Heart right ventricle (tissue), 16 donors: ENCODE measurements at regions not wholly inside any gene's neighbourhood (a gene's known extent, or its start where the extent isn't known, plus 50 kb on each side); places are given as distances from the start of the nearest gene placed in this dataset.

Experiments used
- ATAC-seq, 8 donors: fragments of 200-7000 bp; cut with Tn5 transposase; one replicate each; pipeline ENCODE4 v1.9.1; 2020; ENCODE audit warnings: mild to moderate bottlenecking in 8 of 8, moderate library complexity in 8 of 8, moderate number of reproducible peaks in 1 of 8
- DNase-seq, 2 donors: peaks; one replicate each; pipeline ENCODE4 v3.0.0-alpha.2; 2020
- H3K27ac ChIP-seq, 10 donors: fragments of 200-600 bp; sonication (generic) in 2 of 10; one replicate each; pipeline versions ENCODE4 v1.5.0 to v1.8.0; 2020 to 2022; ENCODE audit warnings: mild to moderate bottlenecking in 3 of 10
- H3K27me3 ChIP-seq, 7 donors: fragments of 200-600 bp; one replicate each; pipeline ENCODE4 v1.8.0; 2021 to 2022; ENCODE audit warnings: mild to moderate bottlenecking in 2 of 7
- H3K36me3 ChIP-seq, 9 donors: fragments of 200-600 bp; sonication (generic) in 1 of 9; one replicate each; pipeline versions ENCODE4 v1.5.0 to v1.8.0; 2020 to 2022; ENCODE audit warnings: mild to moderate bottlenecking in 2 of 9
- H3K4me1 ChIP-seq, 9 donors: fragments of 200-600 bp; sonication (generic) in 1 of 9; one replicate each; pipeline versions ENCODE4 v1.5.0 to v1.8.0; 2020 to 2022; ENCODE audit warnings: mild to moderate bottlenecking in 4 of 9
- H3K4me3 ChIP-seq, 10 donors: fragments of 200-600 bp; sonication (generic) in 2 of 10; one replicate each; pipeline versions ENCODE4 v1.5.0 to v1.8.0; 2020 to 2022; ENCODE audit warnings: mild to moderate bottlenecking in 7 of 10, moderate library complexity in 2 of 10
- H3K9me3 ChIP-seq, 11 donors: fragments of 200-600 bp in 10 of 11; sonication (generic) in 2 of 11; one replicate each; pipeline versions ENCODE4 v1.5.0 to v1.8.0; 2013 to 2022; ENCODE audit warnings: mild to moderate bottlenecking in 2 of 11, control low read depth in 1 of 11, moderate library complexity in 1 of 11
- WGBS, 2 donors: extraction: QIAGEN DNeasy Blood & Tissue Kit; methylation state at CpG; one replicate each; pipeline ENCODE4 v1.1.7; 2013; ENCODE audit warnings: inconsistent platforms in 1 of 2; 5-methylcytosine and 5-hydroxymethylcytosine counted together
- intact Hi-C, 10 donors: fragments of 100-400 bp; cut with DNase I; formaldehyde crosslinking; loops; one replicate each; pipeline versions ENCODE4 v1.11.1 to v1.14.2; 2022
- TF ChIP-seq, protein P1 (sequence below), 9 donors: fragments of 200-600 bp; sonication (generic) in 2 of 9; IDR thresholded peaks; one replicate each; pipeline versions ENCODE4 v1.5.0 to v1.8.0; 2021 to 2022; ENCODE audit warnings: antibody characterized with exemption in 9 of 9, mild to moderate bottlenecking in 5 of 9, moderate library complexity in 1 of 9
- donor health status: Arrhythmogenic right ventricular cardiomyopathy.
- donor health status: ischemic (EF 13 %, LVEDD 7.1; RV severe dilation, severe dysfunction).
- donor health status: healthy with polysubstance abuse.
- donor health status: DM: no; HTN: yes; CAD: no.
- donor health status: DM: no; HTN: no; CAD: no.
- donor health status: ischemic (EF 25% LVEDD 6.9; RV normal size, moderate dysfunction).
- donor health status: ischemic (EF 25% LVEDD 5.7; RV mildly dilated, moderate dysfunction).
- donor health status: healthy.
- donor health status: DM: yes; HTN: yes; CAD: no.
- donor health status: Ischemic cardiomyopathy.
- donor health status: ischemic (EF 35%, LVEDD 5.7; RV mildly dilated, moderate dysfunction).
- donor health status: nonischemic (EF 11% LVEDD 7.7; RV severe dilation, severe dysfunction).
- donor health status: DM: yes; HTN: yes; CAD: no.
- donor health status: PGD.
- donor health status: ischemic (EF 29% LVEDD 5.4; RV normal size, mild dysfunction).
- donor health status: nonischemic (EF 23%, LVEDD 6.1; RV moderate dilation, normal function).

DNA sequence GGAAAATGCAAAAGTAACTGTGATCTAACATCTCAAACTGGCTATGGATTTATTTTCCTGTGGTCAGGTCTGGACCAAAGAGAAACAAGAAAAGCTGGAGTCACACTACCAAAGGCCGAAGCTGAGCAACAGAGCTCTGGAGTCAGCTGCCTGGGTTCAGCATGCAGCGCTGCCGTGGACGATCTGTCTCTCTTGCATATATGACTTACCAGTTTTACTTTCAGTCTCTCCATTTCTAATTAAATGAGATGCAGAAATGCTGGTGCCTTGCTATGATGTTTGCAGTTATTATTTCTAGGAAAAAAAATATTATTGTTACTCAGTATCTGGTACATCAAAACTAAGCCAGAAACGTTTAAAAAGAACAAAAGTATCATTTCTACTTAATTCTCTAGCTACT, 813.2 kb downstream of the RNF144A start:
- Histone ChIP-seq H3K27me3 (no peaks in the 10 kb centered on the region), H3K4me1 (no peaks in the 10 kb centered on the region), H3K36me3 (no peaks in the 10 kb centered on the region), H3K27ac (peak overlapping the region in 1 of 10 donors; percentile 68), H3K9me3 (no peaks in the 10 kb centered on the region), H3K4me3 (peak overlapping the region in 1 of 10 donors; percentile 5)
- 82 to 86% methylated on average over 5 of the region's 5 CpGs for WGBS, 2 donors
- TF ChIP-seq, protein P1, sequence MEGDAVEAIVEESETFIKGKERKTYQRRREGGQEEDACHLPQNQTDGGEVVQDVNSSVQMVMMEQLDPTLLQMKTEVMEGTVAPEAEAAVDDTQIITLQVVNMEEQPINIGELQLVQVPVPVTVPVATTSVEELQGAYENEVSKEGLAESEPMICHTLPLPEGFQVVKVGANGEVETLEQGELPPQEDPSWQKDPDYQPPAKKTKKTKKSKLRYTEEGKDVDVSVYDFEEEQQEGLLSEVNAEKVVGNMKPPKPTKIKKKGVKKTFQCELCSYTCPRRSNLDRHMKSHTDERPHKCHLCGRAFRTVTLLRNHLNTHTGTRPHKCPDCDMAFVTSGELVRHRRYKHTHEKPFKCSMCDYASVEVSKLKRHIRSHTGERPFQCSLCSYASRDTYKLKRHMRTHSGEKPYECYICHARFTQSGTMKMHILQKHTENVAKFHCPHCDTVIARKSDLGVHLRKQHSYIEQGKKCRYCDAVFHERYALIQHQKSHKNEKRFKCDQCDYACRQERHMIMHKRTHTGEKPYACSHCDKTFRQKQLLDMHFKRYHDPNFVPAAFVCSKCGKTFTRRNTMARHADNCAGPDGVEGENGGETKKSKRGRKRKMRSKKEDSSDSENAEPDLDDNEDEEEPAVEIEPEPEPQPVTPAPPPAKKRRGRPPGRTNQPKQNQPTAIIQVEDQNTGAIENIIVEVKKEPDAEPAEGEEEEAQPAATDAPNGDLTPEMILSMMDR (IDR thresholded peaks at IDR 0.05), result no peak
- ATAC-seq (no peak), DNase-seq (no peak)
- intact Hi-C loops, result no loop called here

DNA sequence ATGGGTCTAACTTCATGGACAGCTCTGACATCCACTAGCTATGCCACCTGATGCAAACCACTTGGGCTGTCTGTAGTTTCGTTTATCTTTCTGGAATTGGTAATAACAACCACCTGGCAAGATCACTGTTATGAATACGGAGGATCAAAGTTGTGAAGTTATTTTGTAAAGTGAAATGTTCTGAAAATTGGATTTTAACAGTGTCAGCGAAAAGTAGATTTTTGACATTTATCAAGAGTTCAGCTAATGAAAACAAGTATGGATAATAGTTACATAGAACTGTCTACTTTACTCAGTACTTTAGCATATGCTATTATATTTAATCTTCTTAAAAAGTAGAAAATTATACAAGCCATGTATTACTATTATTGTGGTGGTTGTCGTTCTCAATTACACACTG, 813.8 kb downstream of the RNF144A start:
- intact Hi-C loops, result no loop called here
- ATAC-seq, result no peak
- Histone ChIP-seq H3K27ac (no peak overlapping the region), H3K4me3 (peak overlapping the region in 1 of 10 donors; percentile 5), H3K4me1 (no peaks in the 10 kb centered on the region), H3K27me3 (no peaks in the 10 kb centered on the region), H3K36me3 (no peaks in the 10 kb centered on the region), H3K9me3 (no peaks in the 10 kb centered on the region)
- TF ChIP-seq, protein P1 (IDR thresholded peaks at IDR 0.05), result no peak
- no peak for DNase-seq
- WGBS, 2 donors, result 85 to 91% methylated on average over 4 of the region's 4 CpGs

DNA sequence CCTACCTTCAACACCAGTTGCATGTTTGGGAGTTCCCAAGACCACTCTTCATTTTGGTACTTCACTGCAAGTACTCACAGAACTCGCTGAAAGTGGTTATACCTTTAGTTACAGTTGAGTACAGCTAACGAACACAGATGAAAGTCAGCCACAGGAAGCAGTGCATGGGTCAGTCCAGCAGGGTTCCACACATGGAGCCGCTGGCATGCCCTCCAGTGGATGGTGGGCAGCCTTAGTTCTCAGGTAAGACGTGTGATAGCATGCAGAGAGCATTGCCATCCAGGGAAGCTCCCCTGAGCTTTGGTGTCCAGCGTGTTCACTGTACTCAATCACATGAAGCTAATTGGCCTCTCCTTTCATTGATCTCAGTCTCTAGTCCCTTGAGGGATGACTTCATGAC, 815.3 kb downstream of the RNF144A start:
- Histone ChIP-seq H3K27ac (no peak overlapping the region), H3K36me3 (no peaks in the 10 kb centered on the region), H3K4me3 (no peak overlapping the region), H3K9me3 (no peaks in the 10 kb centered on the region), H3K27me3 (no peaks in the 10 kb centered on the region), H3K4me1 (no peaks in the 10 kb centered on the region)
- ATAC-seq (no peak), DNase-seq (no peak)
- 90 to 91% methylated on average over 5 of the region's 5 CpGs for WGBS, 2 donors
- intact Hi-C loops, result no loop called here
- TF ChIP-seq, protein P1 (IDR thresholded peaks at IDR 0.05), result no peak

DNA sequence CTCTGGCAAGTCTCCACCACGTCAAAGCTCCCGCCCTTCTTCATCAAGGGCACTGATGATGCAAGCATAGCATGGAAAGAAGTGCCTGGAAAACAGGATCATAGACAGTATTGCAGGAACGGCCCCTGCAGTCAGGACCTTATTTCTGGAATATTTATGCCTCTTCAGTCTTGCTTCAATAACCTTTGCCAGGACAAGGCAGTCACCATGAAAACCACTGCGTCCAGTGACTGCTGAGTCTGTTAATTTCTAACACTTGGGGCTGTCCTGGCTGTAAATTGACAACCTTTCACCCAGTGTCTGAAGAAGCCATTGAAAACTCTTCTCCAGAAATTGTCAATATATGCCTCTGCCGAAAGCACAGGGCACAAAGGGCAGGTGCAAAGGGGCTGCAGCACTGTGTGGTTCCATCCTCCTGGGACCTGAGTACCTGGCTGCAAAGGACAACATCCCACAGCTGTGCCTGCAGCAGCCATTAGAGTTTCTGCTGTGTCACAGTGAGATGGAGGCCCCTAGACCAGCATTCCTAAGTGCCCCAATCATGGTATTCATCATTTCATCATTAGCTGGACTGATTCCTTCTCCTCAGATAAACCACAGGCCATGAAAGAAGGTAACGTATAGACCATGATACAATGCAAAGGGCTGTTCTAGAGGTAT, 819.6 kb downstream of the RNF144A start:
- intact Hi-C loops, result no loop called here
- ATAC-seq (no peak), DNase-seq (no peak)
- TF ChIP-seq, protein P1 (IDR thresholded peaks at IDR 0.05), result no peak
- Histone ChIP-seq H3K9me3 (no peaks in the 10 kb centered on the region), H3K36me3 (no peaks in the 10 kb centered on the region), H3K4me3 (no peak overlapping the region), H3K4me1 (no peaks in the 10 kb centered on the region), H3K27ac (no peak overlapping the region), H3K27me3 (no peaks in the 10 kb centered on the region)
- WGBS, 2 donors, result 46 to 82% methylated on average over 6 of the region's 6 CpGs
